H1 (cell line): ENCODE measurements at regions not wholly inside any gene's neighbourhood (a gene's known extent, or its start where the extent isn't known, plus 50 kb on each side); places are given as distances from the start of the nearest gene placed in this dataset.

ENCODE experiments used
- CTCF ChIA-PET: fragments of 300-600 bp; sonication (Branson Sonifier 250); formaldehyde crosslinking; loops from one replicate; lab custom pipeline; 2021; ENCODE audit not compliant: partially characterized antibody; lab: Charles Lee
- POLR2A ChIA-PET: fragments of 300-600 bp; sonication (Branson Sonifier 250); formaldehyde crosslinking; loops from one replicate; lab custom pipeline; 2021; ENCODE audit warnings: inconsistent platforms; ENCODE audit not compliant: partially characterized antibody; lab: Charles Lee
- DNase-seq, 2 experiments: peaks; one replicate each; pipeline versions ENCODE4 v3.0.0 to v3.0.0-alpha.2; 2010 to 2022; ENCODE audit warnings: low spot score in 2 of 2, low read depth in 1 of 2, mixed read lengths in 1 of 2
- FAIRE-seq: peaks from 2 replicates; lab custom pipeline; 2011; peaks lifted over from hg19 to GRCh38; lab: Jason Lieb, UNC
- H2AFZ ChIP-seq: 2 replicates; pipeline ENCODE4 v1.8.1; 2012; ENCODE audit warnings: low read length, inconsistent platforms
- H2AK5ac ChIP-seq: 2 replicates; pipeline ENCODE4 v1.6.1; 2013; ENCODE audit warnings: low read depth, low read length
- H2BK120ac ChIP-seq: replicated peaks from 2 replicates; pipeline ENCODE3; 2013; ENCODE audit warnings: low read depth, low read length, inconsistent platforms
- H2BK12ac ChIP-seq: 2 replicates; pipeline ENCODE4 v1.6.1; 2013; ENCODE audit warnings: low read depth, low read length
- H2BK15ac ChIP-seq: 2 replicates; pipeline ENCODE4 v1.6.1; 2013; ENCODE audit warnings: low read length
- H2BK20ac ChIP-seq: 2 replicates; pipeline ENCODE4 v1.6.1; 2013; ENCODE audit warnings: low read length
- H2BK5ac ChIP-seq: 2 replicates; pipeline ENCODE4 v1.6.1; 2013; ENCODE audit warnings: low read depth, low read length
- H3K14ac ChIP-seq: 2 replicates; pipeline ENCODE4 v1.6.1; 2013; ENCODE audit warnings: inconsistent platforms; ENCODE audit not compliant: insufficient read length
- H3K18ac ChIP-seq: 2 replicates; pipeline ENCODE4 v1.6.1; 2013; ENCODE audit warnings: low read length; ENCODE audit errors: extremely low read depth
- H3K23ac ChIP-seq: 2 replicates; pipeline ENCODE4 v1.6.1; 2013; ENCODE audit warnings: inconsistent platforms; ENCODE audit not compliant: insufficient read length
- H3K23me2 ChIP-seq: 2 replicates; pipeline ENCODE4 v1.6.1; 2013; ENCODE audit warnings: low read depth, low read length
- H3K27ac ChIP-seq: 2 replicates; pipeline ENCODE4 v1.6.1; 2011; ENCODE audit warnings: low read depth, low read length, inconsistent platforms
- H3K27me3 ChIP-seq, 4 experiments: replicated peaks in 1 of 4; 1 replicate in 1 of 4; 2 replicates in 3 of 4; pipeline versions ENCODE4 v1.6.1 to v1.8.1; 2011 to 2013; ENCODE audit warnings: low read length in 3 of 4, mild to moderate bottlenecking in 3 of 4, inconsistent platforms in 2 of 4, mixed read lengths in 2 of 4, moderate library complexity in 1 of 4; ENCODE audit not compliant: control insufficient read depth in 3 of 4, insufficient read depth in 3 of 4; ENCODE audit errors: extremely low read depth in 1 of 4
- H3K36me3 ChIP-seq, 4 experiments: 2 replicates each; pipeline versions ENCODE4 v1.6.1 to v1.8.1; 2011 to 2013; ENCODE audit warnings: mild to moderate bottlenecking in 4 of 4, low read length in 3 of 4, moderate library complexity in 2 of 4, control low read depth in 1 of 4, inconsistent platforms in 1 of 4; ENCODE audit not compliant: insufficient read depth in 4 of 4, control insufficient read depth in 2 of 4
- H3K4ac ChIP-seq: replicated peaks from 2 replicates; pipeline ENCODE3; 2013; ENCODE audit warnings: low read length, low read depth, mixed read lengths, inconsistent platforms; ENCODE audit not compliant: insufficient read length
- H3K4me1 ChIP-seq, 4 experiments: replicated peaks in 1 of 4; 1 replicate in 1 of 4; 2 replicates in 3 of 4; pipeline versions ENCODE4 v1.6.1 to v1.8.1; 2011 to 2013; ENCODE audit warnings: low read length in 3 of 4, inconsistent platforms in 2 of 4, mixed read lengths in 1 of 4; ENCODE audit not compliant: insufficient read depth in 4 of 4, control insufficient read depth in 3 of 4
- H3K4me2 ChIP-seq, 2 experiments: 2 replicates each; pipeline versions ENCODE4 v1.6.1 to v1.8.1; 2011 to 2013; ENCODE audit warnings: low read depth in 2 of 2, low read length in 2 of 2, control low read depth in 1 of 2, inconsistent platforms in 1 of 2, mild to moderate bottlenecking in 1 of 2; ENCODE audit not compliant: insufficient read depth in 1 of 2
- H3K4me3 ChIP-seq, 4 experiments: fragments of 200-600, 300-600 bp in 1 of 4; sonication (generic), shearing (Covaris generic), sonication (Bioruptor Twin) in 1 of 4; 2 replicates each; pipeline versions ENCODE4 v1.5.1 to v1.8.1; 2011 to 2016; ENCODE audit warnings: low read length in 4 of 4, low read depth in 3 of 4, control low read depth in 2 of 4, inconsistent platforms in 2 of 4, mild to moderate bottlenecking in 2 of 4, mixed read lengths in 1 of 4, moderate library complexity in 1 of 4; ENCODE audit not compliant: insufficient read depth in 2 of 4; ENCODE audit errors: extremely low read depth in 1 of 4
- H3K56ac ChIP-seq: replicated peaks from 2 replicates; pipeline ENCODE3; 2013; ENCODE audit warnings: low read depth, mild to moderate bottlenecking, mixed read lengths, low read length, inconsistent platforms; ENCODE audit not compliant: insufficient read length
- H3K79me1 ChIP-seq: 2 replicates; pipeline ENCODE4 v1.6.1; 2013; ENCODE audit warnings: low read depth, low read length, control low read depth
- H3K79me2 ChIP-seq, 2 experiments: 2 replicates each; pipeline versions ENCODE4 v1.6.1 to v1.8.1; 2012 to 2013; ENCODE audit warnings: low read length in 2 of 2, mild to moderate bottlenecking in 2 of 2, inconsistent platforms in 1 of 2; ENCODE audit not compliant: insufficient read depth in 2 of 2, control insufficient read depth in 1 of 2
- H3K9ac ChIP-seq, 4 experiments: replicated peaks in 1 of 4; 1 replicate in 1 of 4; 2 replicates in 3 of 4; pipeline versions ENCODE4 v1.6.1 to v1.8.1; 2011 to 2013; ENCODE audit warnings: low read depth in 3 of 4, low read length in 3 of 4, control low read depth in 2 of 4, mild to moderate bottlenecking in 2 of 4, moderate library complexity in 2 of 4, inconsistent platforms in 1 of 4; ENCODE audit errors: extremely low read depth in 1 of 4
- H3K9me3 ChIP-seq, 2 experiments: 2 replicates each; pipeline versions ENCODE4 v1.6.1 to v1.8.1; 2012 to 2013; ENCODE audit warnings: mild to moderate bottlenecking in 2 of 2, moderate library complexity in 2 of 2, control low read depth in 1 of 2, inconsistent platforms in 1 of 2, low read depth in 1 of 2, low read length in 1 of 2, mixed read lengths in 1 of 2; ENCODE audit not compliant: insufficient read depth in 2 of 2
- H4K20me1 ChIP-seq, 2 experiments: replicated peaks in 1 of 2; 2 replicates each; pipeline versions ENCODE3 to v1.8.1; 2011 to 2013; ENCODE audit warnings: inconsistent platforms in 2 of 2, low read length in 2 of 2, mild to moderate bottlenecking in 1 of 2; ENCODE audit not compliant: insufficient read depth in 2 of 2, control insufficient read depth in 1 of 2
- H4K5ac ChIP-seq: 2 replicates; pipeline ENCODE4 v1.6.1; 2013; ENCODE audit warnings: low read length, low read depth, mixed read lengths, inconsistent platforms; ENCODE audit not compliant: insufficient read length
- H4K8ac ChIP-seq: 2 replicates; pipeline ENCODE4 v1.8.0; 2013; ENCODE audit warnings: mild to moderate bottlenecking, moderate library complexity, low read length, inconsistent platforms; ENCODE audit not compliant: insufficient read depth; ENCODE audit errors: extremely low read depth
- H4K91ac ChIP-seq: replicated peaks from 2 replicates; pipeline ENCODE3; 2013; ENCODE audit warnings: low read length, mixed read lengths, inconsistent platforms; ENCODE audit not compliant: insufficient read length
- CTBP2 ChIP-seq: IDR thresholded peaks from 2 replicates; pipeline ENCODE4 v1.7.0; 2011; ENCODE audit warnings: borderline replicate concordance, mild to moderate bottlenecking, moderate library complexity, mixed read lengths, low read length; ENCODE audit not compliant: insufficient read depth, insufficient read length
- EZH2 ChIP-seq: fragments of 200-600 bp; sonication (generic); IDR thresholded peaks from 2 replicates; pipeline ENCODE4 v1.7.1; 2012; ENCODE audit warnings: low read depth, mild to moderate bottlenecking, moderate library complexity, low read length, inconsistent platforms; ENCODE audit not compliant: severe bottlenecking
- NANOG ChIP-seq: IDR thresholded peaks from 2 replicates; pipeline ENCODE4 v1.6.1; 2011; ENCODE audit warnings: low read length, low read depth, mild to moderate bottlenecking, inconsistent platforms; ENCODE audit not compliant: insufficient read depth, poor library complexity, severe bottlenecking
- POLR2AphosphoS5 ChIP-seq: IDR thresholded peaks from 2 replicates; pipeline ENCODE4 v1.6.1; 2011; ENCODE audit warnings: low read depth, low read length
- SAP30 ChIP-seq: fragments of 300-600 bp; sonication (generic); IDR thresholded peaks from 2 replicates; pipeline ENCODE4 v1.7.1; 2012; ENCODE audit warnings: low read length, moderate library complexity, mild to moderate bottlenecking, inconsistent platforms; ENCODE audit not compliant: insufficient read depth, insufficient replicate concordance
- SRF ChIP-seq: IDR thresholded peaks from 2 replicates; pipeline ENCODE4 v1.6.1; 2011; ENCODE audit warnings: mild to moderate bottlenecking, low read depth, low read length, moderate library complexity
- WGBS, 2 experiments: shearing (Covaris generic) in 1 of 2; methylation state at CpG; one replicate each; pipeline versions ENCODE4 v1.1.6 to v1.1.7; 2013 to 2015; ENCODE audit warnings: low lambda C conversion rate in 2 of 2, mixed read lengths in 2 of 2, inconsistent platforms in 1 of 2, low coverage in 1 of 2, missing lambda C conversion rate in 1 of 2; ENCODE audit not compliant: insufficient replicate concordance in 2 of 2, insufficient coverage in 1 of 2, insufficient read length in 1 of 2; ENCODE audit errors: extremely low coverage in 1 of 2, missing lambda C conversion rate in 1 of 2; 5-methylcytosine and 5-hydroxymethylcytosine counted together

- H2AK5ac ChIP-seq = no peak overlapping the region
- H2BK20ac ChIP-seq = no peak overlapping the region
- no peak overlapping the region for H3K4ac ChIP-seq
- H2BK15ac ChIP-seq = no peak overlapping the region
- no peak for TF ChIP-seq EZH2
- TF ChIP-seq NANOG = no peak
- TF ChIP-seq SRF = no peak
- TF ChIP-seq SAP30 = no peak
- no peak for TF ChIP-seq CTBP2
- TF ChIP-seq POLR2AphosphoS5 = no peak
- no peak overlapping the region for H3K23ac ChIP-seq
- no peak overlapping the region for H3K4me3 ChIP-seq
- no peak overlapping the region for H3K14ac ChIP-seq
- H3K9ac ChIP-seq = no peak overlapping the region
- H3K4me2 ChIP-seq = no peak overlapping the region
- no peak overlapping the region for H3K18ac ChIP-seq
- no peaks in the 10 kb centered on the region for H4K20me1 ChIP-seq
- no peak for FAIRE-seq
- H2BK12ac ChIP-seq = no peak overlapping the region
- no peaks in the 10 kb centered on the region for H3K23me2 ChIP-seq
- CTCF ChIA-PET = no interaction called here
- H3K4me1 ChIP-seq = no peaks in the 10 kb centered on the region
- WGBS, 2 experiments = 77% methylated on average over 9 of the region's 9 CpGs; no CpG with 5 or more reads in 1 of the 2 experiments
- H3K36me3 ChIP-seq = no peaks in the 10 kb centered on the region
- no peaks in the 10 kb centered on the region for H3K79me1 ChIP-seq
- 0 out of 2 replicates have a peak overlapping the region, but pooled peaks have one; percentile 38 for H4K8ac ChIP-seq
- no peak overlapping the region for H3K27ac ChIP-seq
- POLR2A ChIA-PET = no interaction called here
- H3K27me3 ChIP-seq = no peaks in the 10 kb centered on the region
- no peak for DNase-seq
- no peaks in the 10 kb centered on the region for H3K79me2 ChIP-seq
- no peak overlapping the region for H2AFZ ChIP-seq
- no peak overlapping the region for H2BK120ac ChIP-seq
- peaks cover 54 to 83% of the 10 kb centered on the region in 2 experiments for H3K9me3 ChIP-seq
- H3K56ac ChIP-seq = no peak overlapping the region
- H4K5ac ChIP-seq = no peak overlapping the region
- H2BK5ac ChIP-seq = no peak overlapping the region
- H4K91ac ChIP-seq = no peak overlapping the region
Observed at GRCh38 chr22:47587861-47588577, 825.6 kb downstream of the TBC1D22A start.
